SK-N-SH treated with all-trans-retinoic acid at 6 μM for 48 hours (cell line): ENCODE measurements at regions not wholly inside any gene's neighbourhood (a gene's known extent, or its start where the extent isn't known, plus 50 kb on each side); places are given as distances from the start of the nearest gene placed in this dataset.

Source experiments
- TOX ChIP-seq: fragments of 250-450 bp; sonication (Bioruptor Pico); IDR thresholded peaks from 2 replicates; pipeline ENCODE4 v1.8.0; 2021; ENCODE audit warnings: mild to moderate bottlenecking, moderate library complexity, borderline replicate concordance
- ZFP3 ChIP-seq: fragments of 250-450 bp; sonication (Bioruptor Pico); IDR thresholded peaks from 2 replicates; pipeline ENCODE4 v1.5.0; 2020; ENCODE audit warnings: mild to moderate bottlenecking, moderate library complexity
- ZFP30 ChIP-seq: fragments of 450-650 bp; formaldehyde crosslinking; IDR thresholded peaks from 2 replicates; pipeline ENCODE4 v1.5.0; 2022; ENCODE audit warnings: mild to moderate bottlenecking, moderate library complexity
- ZNF70 ChIP-seq: fragments of 450-650 bp; formaldehyde crosslinking; IDR thresholded peaks from 2 replicates; pipeline ENCODE4 v1.5.0; 2020; ENCODE audit warnings: mild to moderate bottlenecking, moderate library complexity
- TF ChIP-seq, protein P1 (sequence below): fragments of 250-450 bp; sonication (Bioruptor Pico); IDR thresholded peaks from 2 replicates; pipeline ENCODE4 v1.5.1; 2020; ENCODE audit warnings: low read depth, mild to moderate bottlenecking, moderate library complexity
- TF ChIP-seq, protein P2 (sequence below): fragments of 250-450 bp; sonication (Bioruptor Pico); IDR thresholded peaks from 2 replicates; pipeline ENCODE4 v1.8.0; 2020; ENCODE audit warnings: mild to moderate bottlenecking, moderate library complexity, borderline replicate concordance

DNA sequence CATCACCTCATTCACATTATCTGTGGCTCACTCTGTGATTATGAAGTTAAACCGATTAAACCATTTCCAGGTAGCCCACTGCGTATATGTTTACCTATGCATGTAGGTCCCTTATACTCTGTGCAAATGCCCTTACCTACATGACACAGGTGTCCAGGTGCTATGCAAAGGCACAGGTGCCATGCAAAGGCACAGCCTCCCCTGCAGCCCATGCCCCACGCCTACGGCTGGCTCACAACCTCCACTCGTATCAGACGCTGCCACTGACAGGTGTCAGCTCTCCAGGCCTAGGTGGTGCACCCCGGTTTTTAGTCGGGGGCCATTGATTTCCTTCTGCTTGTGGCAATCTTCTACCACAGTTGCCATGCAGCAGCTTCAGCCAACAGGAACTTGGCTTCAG, 57.7 kb upstream of the IRX1 start:
- TF ChIP-seq, protein P1, sequence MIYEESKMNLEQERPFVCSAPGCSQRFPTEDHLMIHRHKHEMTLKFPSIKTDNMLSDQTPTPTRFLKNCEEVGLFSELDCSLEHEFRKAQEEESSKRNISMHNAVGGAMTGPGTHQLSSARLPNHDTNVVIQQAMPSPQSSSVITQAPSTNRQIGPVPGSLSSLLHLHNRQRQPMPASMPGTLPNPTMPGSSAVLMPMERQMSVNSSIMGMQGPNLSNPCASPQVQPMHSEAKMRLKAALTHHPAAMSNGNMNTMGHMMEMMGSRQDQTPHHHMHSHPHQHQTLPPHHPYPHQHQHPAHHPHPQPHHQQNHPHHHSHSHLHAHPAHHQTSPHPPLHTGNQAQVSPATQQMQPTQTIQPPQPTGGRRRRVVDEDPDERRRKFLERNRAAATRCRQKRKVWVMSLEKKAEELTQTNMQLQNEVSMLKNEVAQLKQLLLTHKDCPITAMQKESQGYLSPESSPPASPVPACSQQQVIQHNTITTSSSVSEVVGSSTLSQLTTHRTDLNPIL (CRISPR knock-in tag) = no peak
- TF ChIP-seq ZNF70 (no peak), TOX (CRISPR knock-in tag) (no peak), ZFP30 (CRISPR knock-in tag) (no peak), ZFP3 (no peak)
- TF ChIP-seq, protein P2, sequence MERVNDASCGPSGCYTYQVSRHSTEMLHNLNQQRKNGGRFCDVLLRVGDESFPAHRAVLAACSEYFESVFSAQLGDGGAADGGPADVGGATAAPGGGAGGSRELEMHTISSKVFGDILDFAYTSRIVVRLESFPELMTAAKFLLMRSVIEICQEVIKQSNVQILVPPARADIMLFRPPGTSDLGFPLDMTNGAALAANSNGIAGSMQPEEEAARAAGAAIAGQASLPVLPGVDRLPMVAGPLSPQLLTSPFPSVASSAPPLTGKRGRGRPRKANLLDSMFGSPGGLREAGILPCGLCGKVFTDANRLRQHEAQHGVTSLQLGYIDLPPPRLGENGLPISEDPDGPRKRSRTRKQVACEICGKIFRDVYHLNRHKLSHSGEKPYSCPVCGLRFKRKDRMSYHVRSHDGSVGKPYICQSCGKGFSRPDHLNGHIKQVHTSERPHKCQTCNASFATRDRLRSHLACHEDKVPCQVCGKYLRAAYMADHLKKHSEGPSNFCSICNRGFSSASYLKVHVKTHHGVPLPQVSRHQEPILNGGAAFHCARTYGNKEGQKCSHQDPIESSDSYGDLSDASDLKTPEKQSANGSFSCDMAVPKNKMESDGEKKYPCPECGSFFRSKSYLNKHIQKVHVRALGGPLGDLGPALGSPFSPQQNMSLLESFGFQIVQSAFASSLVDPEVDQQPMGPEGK (CRISPR knock-in tag) = no peak
